ENCODE measurements at regions not wholly inside any gene's neighbourhood (a gene's known extent, or its start where the extent isn't known, plus 50 kb on each side); places are given as distances from the start of the nearest gene placed in this dataset.

DNA sequence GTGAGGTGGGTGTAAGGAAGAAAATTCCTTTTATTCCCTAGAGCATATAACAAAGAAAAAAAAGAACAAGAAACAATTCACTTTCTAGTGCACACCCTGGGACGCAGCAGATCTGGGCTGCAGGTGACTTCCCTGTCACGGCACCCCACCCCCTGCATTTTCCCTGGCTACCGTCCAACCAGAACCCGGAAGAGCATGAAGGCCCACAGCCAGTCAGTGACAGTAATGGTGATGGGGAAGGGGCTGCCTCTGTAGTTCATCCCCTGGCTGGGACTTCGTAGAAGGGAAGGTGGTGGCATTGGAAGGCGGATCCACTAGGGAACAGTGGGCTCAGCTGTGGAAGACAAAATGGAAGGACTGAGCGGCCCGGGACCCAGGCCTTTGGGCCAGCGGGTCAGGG lies 236.7 kb downstream of the BUB3 start:
- Histone ChIP-seq H2AFZ (ENCODE audit: low read length) (no peak overlapping the region), H3K4me3 (ENCODE audit: low read length, poor library complexity, severe bottlenecking) (no peak overlapping the region), H3K9me2 (replicated peaks; ENCODE audit: low read depth, low read length) (no peaks in the 10 kb centered on the region), H3K4me1 (ENCODE audit: insufficient read depth, low read length, poor library complexity, severe bottlenecking) (no peaks in the 10 kb centered on the region), H3K36me3 (ENCODE audit: insufficient read depth, low read length) (no peaks in the 10 kb centered on the region), H3K4me2 (ENCODE audit: low read depth, low read length, poor library complexity, severe bottlenecking) (no peak overlapping the region), H3K9ac (ENCODE audit: low read depth, low read length, poor library complexity, severe bottlenecking) (no peak overlapping the region), H3K79me2 (ENCODE audit: insufficient read depth, low read length) (no peaks in the 10 kb centered on the region), H3F3A (ENCODE audit: low read depth) (no peaks in the 10 kb centered on the region), H3K27me3 (ENCODE audit: insufficient read depth, low read length, poor library complexity, severe bottlenecking) (no peaks in the 10 kb centered on the region), H3K9me3 (ENCODE audit: insufficient read depth, low read depth, low read length) (peaks cover 5% of the 10 kb centered on the region; the same call in 1 of the 2 replicates), H4K20me1 (ENCODE audit: insufficient read depth, low read length, poor library complexity, severe bottlenecking) (no peaks in the 10 kb centered on the region)
- TF ChIP-seq, protein P1, sequence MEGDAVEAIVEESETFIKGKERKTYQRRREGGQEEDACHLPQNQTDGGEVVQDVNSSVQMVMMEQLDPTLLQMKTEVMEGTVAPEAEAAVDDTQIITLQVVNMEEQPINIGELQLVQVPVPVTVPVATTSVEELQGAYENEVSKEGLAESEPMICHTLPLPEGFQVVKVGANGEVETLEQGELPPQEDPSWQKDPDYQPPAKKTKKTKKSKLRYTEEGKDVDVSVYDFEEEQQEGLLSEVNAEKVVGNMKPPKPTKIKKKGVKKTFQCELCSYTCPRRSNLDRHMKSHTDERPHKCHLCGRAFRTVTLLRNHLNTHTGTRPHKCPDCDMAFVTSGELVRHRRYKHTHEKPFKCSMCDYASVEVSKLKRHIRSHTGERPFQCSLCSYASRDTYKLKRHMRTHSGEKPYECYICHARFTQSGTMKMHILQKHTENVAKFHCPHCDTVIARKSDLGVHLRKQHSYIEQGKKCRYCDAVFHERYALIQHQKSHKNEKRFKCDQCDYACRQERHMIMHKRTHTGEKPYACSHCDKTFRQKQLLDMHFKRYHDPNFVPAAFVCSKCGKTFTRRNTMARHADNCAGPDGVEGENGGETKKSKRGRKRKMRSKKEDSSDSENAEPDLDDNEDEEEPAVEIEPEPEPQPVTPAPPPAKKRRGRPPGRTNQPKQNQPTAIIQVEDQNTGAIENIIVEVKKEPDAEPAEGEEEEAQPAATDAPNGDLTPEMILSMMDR (conservative IDR thresholded peaks at IDR 0.05; ENCODE audit: low read length), result no peak
- TF ChIP-seq EZH2phosphoT487 (IDR thresholded peaks at IDR 0.05; ENCODE audit: borderline replicate concordance), result no peak

DNA sequence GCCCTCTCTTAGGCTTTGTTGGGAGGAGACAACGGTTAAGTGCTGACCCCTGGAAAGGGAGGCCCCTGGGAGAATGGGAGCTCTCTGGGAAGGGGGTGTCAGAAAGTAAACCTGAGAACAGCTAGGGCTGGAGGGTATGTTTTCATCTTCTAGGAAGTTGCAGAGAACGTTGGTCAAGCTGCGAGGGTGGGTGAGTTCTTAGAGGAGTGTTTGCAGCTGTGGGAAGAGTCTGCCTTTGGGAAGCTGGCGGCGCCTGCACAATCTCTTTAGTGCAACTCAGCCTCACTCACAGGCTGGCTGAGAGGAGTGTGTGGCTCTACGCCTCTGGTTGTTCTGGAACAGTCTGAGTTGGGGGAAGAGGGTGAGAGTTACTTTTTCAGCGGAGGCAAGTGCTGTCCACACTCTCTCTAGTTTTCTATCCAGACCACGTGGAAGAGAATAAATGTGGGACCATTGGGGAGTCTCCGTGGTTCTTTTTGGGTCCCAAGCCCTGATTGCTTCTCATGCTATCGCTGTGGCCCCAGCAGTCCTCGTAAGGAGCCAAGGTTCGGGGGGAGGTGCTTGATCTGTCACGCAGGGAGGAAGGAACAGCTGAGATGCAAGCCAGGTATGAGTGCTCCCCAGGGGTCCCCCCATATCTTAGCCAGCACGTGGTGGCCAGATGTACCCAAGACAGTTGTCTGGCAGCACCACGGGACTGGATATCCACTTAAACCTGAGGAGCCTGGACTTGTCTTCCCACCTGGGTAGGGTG lies 237.2 kb downstream of the BUB3 start:
- Histone ChIP-seq H3K36me3 (ENCODE audit: insufficient read depth, low read length) (no peaks in the 10 kb centered on the region), H3K4me2 (ENCODE audit: low read depth, low read length, poor library complexity, severe bottlenecking) (no peak overlapping the region)

DNA sequence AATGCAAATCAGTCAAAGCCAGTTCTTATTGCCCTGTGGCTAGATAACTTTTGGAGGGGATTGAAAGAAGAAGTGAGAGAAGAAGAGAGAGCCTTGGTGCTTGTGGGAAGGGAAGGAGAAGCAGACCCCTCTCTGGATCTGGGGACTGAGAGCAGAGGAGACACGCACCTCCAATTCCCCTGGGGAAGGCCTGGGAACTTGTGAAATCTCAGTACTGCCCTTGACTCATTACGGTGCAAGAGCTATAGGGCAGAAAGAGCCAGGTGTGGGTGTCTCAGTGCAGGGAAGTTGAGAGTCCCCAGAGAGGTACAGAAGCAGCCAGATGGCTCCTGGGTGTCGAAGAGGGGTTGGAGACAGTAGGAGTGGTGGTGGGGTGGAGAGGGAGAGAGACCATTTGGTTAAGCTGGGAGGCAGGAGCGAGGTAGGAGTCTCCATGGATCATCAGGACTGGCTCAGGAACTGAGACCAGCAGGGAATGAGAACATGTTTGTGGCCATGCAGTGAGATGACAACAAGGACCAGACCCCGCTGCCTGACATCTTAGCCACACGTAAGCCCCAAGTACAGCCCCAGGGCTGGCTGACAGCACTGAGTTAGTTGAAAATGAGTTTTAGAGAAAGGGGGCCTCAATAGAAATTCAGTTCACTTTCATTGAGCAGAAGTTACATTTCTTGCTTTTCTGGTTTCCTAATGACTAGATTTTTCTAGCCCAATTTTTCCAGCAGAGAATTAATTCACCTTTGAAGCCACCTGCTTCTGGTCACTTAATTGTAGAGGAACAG lies 238.2 kb downstream of the BUB3 start:
- H3K9me2 ChIP-seq (replicated peaks; ENCODE audit: low read depth, low read length), result no peaks in the 10 kb centered on the region
- no peak overlapping the region for H3K4me3 ChIP-seq (ENCODE audit: low read length, poor library complexity, severe bottlenecking)
- H3F3A ChIP-seq (ENCODE audit: low read depth), result no peaks in the 10 kb centered on the region
- peaks cover 5% of the 10 kb centered on the region; the same call in 1 of the 2 replicates for H3K9me3 ChIP-seq (ENCODE audit: insufficient read depth, low read depth, low read length)
- H3K79me2 ChIP-seq (ENCODE audit: insufficient read depth, low read length), result no peaks in the 10 kb centered on the region
- H4K20me1 ChIP-seq (ENCODE audit: insufficient read depth, low read length, poor library complexity, severe bottlenecking), result no peaks in the 10 kb centered on the region
- no peak overlapping the region for H2AFZ ChIP-seq (ENCODE audit: low read length)
- no peaks in the 10 kb centered on the region for H3K4me1 ChIP-seq (ENCODE audit: insufficient read depth, low read length, poor library complexity, severe bottlenecking)
- no peaks in the 10 kb centered on the region for H3K27me3 ChIP-seq (ENCODE audit: insufficient read depth, low read length, poor library complexity, severe bottlenecking)
- TF ChIP-seq EZH2phosphoT487 (IDR thresholded peaks at IDR 0.05; ENCODE audit: borderline replicate concordance), result no peak
- TF ChIP-seq, protein P1 (conservative IDR thresholded peaks at IDR 0.05; ENCODE audit: low read length), result no peak
- no peak overlapping the region for H3K4me2 ChIP-seq (ENCODE audit: low read depth, low read length, poor library complexity, severe bottlenecking)
- no peak overlapping the region for H3K9ac ChIP-seq (ENCODE audit: low read depth, low read length, poor library complexity, severe bottlenecking)
- no peaks in the 10 kb centered on the region for H3K36me3 ChIP-seq (ENCODE audit: insufficient read depth, low read length)

More for the DNA sequence above, 237.2 kb downstream of the BUB3 start:
- Histone ChIP-seq H2AFZ (ENCODE audit: low read length) (no peak overlapping the region), H3K9me2 (replicated peaks; ENCODE audit: low read depth, low read length) (no peaks in the 10 kb centered on the region), H4K20me1 (ENCODE audit: insufficient read depth, low read length, poor library complexity, severe bottlenecking) (no peaks in the 10 kb centered on the region), H3K9me3 (ENCODE audit: insufficient read depth, low read depth, low read length) (peaks cover 5% of the 10 kb centered on the region; the same call in 1 of the 2 replicates), H3K4me1 (ENCODE audit: insufficient read depth, low read length, poor library complexity, severe bottlenecking) (no peaks in the 10 kb centered on the region), H3K79me2 (ENCODE audit: insufficient read depth, low read length) (no peaks in the 10 kb centered on the region), H3F3A (ENCODE audit: low read depth) (no peaks in the 10 kb centered on the region), H3K4me3 (ENCODE audit: low read length, poor library complexity, severe bottlenecking) (no peak overlapping the region), H3K9ac (ENCODE audit: low read depth, low read length, poor library complexity, severe bottlenecking) (no peak overlapping the region), H3K27me3 (ENCODE audit: insufficient read depth, low read length, poor library complexity, severe bottlenecking) (no peaks in the 10 kb centered on the region)
- no peak for TF ChIP-seq EZH2phosphoT487 (IDR thresholded peaks at IDR 0.05; ENCODE audit: borderline replicate concordance)
- TF ChIP-seq, protein P1 (conservative IDR thresholded peaks at IDR 0.05; ENCODE audit: low read length), result no peak
